ENCODE measurements at regions not wholly inside any gene's neighbourhood (a gene's known extent, or its start where the extent isn't known, plus 50 kb on each side); places are given as distances from the start of the nearest gene placed in this dataset.

GRCh38 chr18:78816916-78817315 is 162.7 kb upstream of the SALL3 start:
- TF ChIP-seq HMGXB4 (CRISPR knock-in tag; IDR thresholded peaks at IDR 0.05; ENCODE audit: borderline replicate concordance in 1 of 2, low read depth in 1 of 2) (no peak), ZNF12 (CRISPR knock-in tag; IDR thresholded peaks at IDR 0.05) (no peak), NFE2L1 (CRISPR knock-in tag; IDR thresholded peaks at IDR 0.05; ENCODE audit: borderline replicate concordance) (no peak)

All from HepG2 (cell line).